Loucy (cell line): ENCODE measurements at regions not wholly inside any gene's neighbourhood (a gene's known extent, or its start where the extent isn't known, plus 50 kb on each side); places are given as distances from the start of the nearest gene placed in this dataset.

ENCODE experiments used
- CTCF ChIP-seq: fragments of 200-600 bp; sonication (generic); conservative IDR thresholded peaks from 2 replicates; pipeline ENCODE4 v1.5.1; 2014; ENCODE audit warnings: mild to moderate bottlenecking, antibody characterized with exemption, low read length
- EZH2phosphoT487 ChIP-seq: fragments of 200-600 bp; IDR thresholded peaks from 2 replicates; pipeline ENCODE4 v1.6.1; 2018; ENCODE audit warnings: antibody characterized with exemption, mild to moderate bottlenecking, moderate library complexity, borderline replicate concordance

DNA sequence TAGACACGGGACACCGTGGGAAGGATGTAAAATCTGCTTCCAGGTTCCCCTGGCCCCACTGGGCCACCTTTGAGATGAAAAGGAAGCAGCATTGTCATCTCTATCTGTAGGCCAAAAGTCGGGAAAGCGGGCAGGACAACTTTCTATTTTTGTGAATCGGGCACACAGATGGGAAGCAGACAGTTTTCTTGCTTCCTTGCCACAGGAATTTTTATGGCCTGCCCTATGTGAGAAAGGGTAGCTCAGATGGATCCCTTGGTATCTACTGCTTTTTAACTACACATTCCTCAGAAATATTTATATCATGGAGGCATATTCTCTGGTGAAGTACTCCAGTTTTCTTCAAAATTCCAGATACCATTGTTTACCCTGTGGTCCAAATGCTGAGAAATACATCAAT is 735.5 kb downstream of the CBLN2 start:
- TF ChIP-seq CTCF (no peak), EZH2phosphoT487 (no peak)
